ENCODE measurements at regions not wholly inside any gene's neighbourhood (a gene's known extent, or its start where the extent isn't known, plus 50 kb on each side); places are given as distances from the start of the nearest gene placed in this dataset.

- dilution Hi-C loops (cut with MboI; ENCODE audit: extremely low pct_ligation_motif_present, low sequenced_read_pairs): no loop called here
- H3K9me1 ChIP-seq (replicated peaks; ENCODE audit: control insufficient read depth, extremely low read depth, insufficient read depth, low read length): no peaks in the 10 kb centered on the region
- no peak overlapping the region for H3K9ac ChIP-seq (replicated peaks; ENCODE audit: extremely low read depth, insufficient read depth, low read length)
- no peaks in the 10 kb centered on the region for H3K36me3 ChIP-seq (ENCODE audit: control insufficient read depth in 2 of 2, extremely low read depth in 1 of 2, insufficient read depth in 2 of 2, low read length in 2 of 2)
- H3K27me3 ChIP-seq (ENCODE audit: control insufficient read depth in 2 of 2, insufficient read depth in 2 of 2, low read length in 2 of 2): no peaks in the 10 kb centered on the region
- no peaks in the 10 kb centered on the region for H3K79me2 ChIP-seq (ENCODE audit: control insufficient read depth, insufficient read depth, low read length)
- no peaks in the 10 kb centered on the region for H3K9me3 ChIP-seq (replicated peaks; ENCODE audit: control insufficient read depth, insufficient read depth, low read length)
- H2AFZ ChIP-seq (ENCODE audit: low read depth, low read length): no peak overlapping the region
- TF ChIP-seq EZH2 (IDR thresholded peaks at IDR 0.05; ENCODE audit: borderline replicate concordance, low read depth, low read length, severe bottlenecking): no peak
- no peak for TF ChIP-seq CTCF (IDR thresholded peaks at IDR 0.05; ENCODE audit: extremely low read depth in 1 of 2, insufficient read depth in 1 of 2, low read depth in 1 of 2, low read length in 2 of 2)
- TF ChIP-seq MAX (IDR thresholded peaks at IDR 0.05; ENCODE audit: insufficient read depth, insufficient read length): no peak
- no peak for TF ChIP-seq POLR2AphosphoS5 (IDR thresholded peaks at IDR 0.05; ENCODE audit: insufficient read depth, low read depth, low read length)
- no peak for TF ChIP-seq POLR2A (IDR thresholded peaks at IDR 0.05; ENCODE audit: low read depth, low read length)
- TF ChIP-seq MYC (IDR thresholded peaks at IDR 0.05; ENCODE audit: low read depth, low read length): no peak
- no peak for TF ChIP-seq JUN (IDR thresholded peaks at IDR 0.05; ENCODE audit: borderline replicate concordance, insufficient read depth, insufficient read length, low read depth)
- no peak for TF ChIP-seq GATA2 (IDR thresholded peaks at IDR 0.05; ENCODE audit: insufficient read depth, insufficient read length, low read depth, low read length)
- TF ChIP-seq FOS (IDR thresholded peaks at IDR 0.05; ENCODE audit: borderline replicate concordance, insufficient read depth, low read length): no peak
- H3K4me2 ChIP-seq (ENCODE audit: insufficient read depth, low read length): peak overlapping the region; percentile 75
- H3K4me1 ChIP-seq (ENCODE audit: control insufficient read depth, extremely low read depth, insufficient read depth, low read length): peaks cover 18% of the 10 kb centered on the region
- BruUV-seq (replicated peaks): TSS peak; percentile 27
- no peak for DNase-seq (ENCODE audit: low read depth, low spot score)
- no peaks in the 10 kb centered on the region for H4K20me1 ChIP-seq (replicated peaks; ENCODE audit: control insufficient read depth, extremely low read depth, insufficient read depth, low read length)
- FAIRE-seq: no peak
- intact Hi-C loops (cut with micrococcal nuclease): loop anchor here (1.0 kb wide), 1 partner anchor 15 kb away; no protein-coding TSS in a partner anchor
- CTCF ChIA-PET: interaction anchor here (1.0 to 1.2 kb wide), 3 partner anchors 11 to 130 kb away, joined by 3 to 4 read pairs (median 4); no protein-coding TSS in a partner anchor
- POLR2A ChIA-PET: no interaction called here
- peak overlapping the region; percentile 20 for H3K27ac ChIP-seq (ENCODE audit: insufficient read depth, low read depth, low read length)
- H3K4me3 ChIP-seq (replicated peaks in 1 of 3; ENCODE audit: insufficient read depth in 1 of 3, low read depth in 1 of 3, low read length in 3 of 3): no peak overlapping the region
Measured at GRCh38 chr1:192937128-192937527, 122.0 kb downstream of the UCHL5 start.

Measured in endothelial cell of umbilical vein (primary cell).